ENCODE measurements at regions not wholly inside any gene's neighbourhood (a gene's known extent, or its start where the extent isn't known, plus 50 kb on each side); places are given as distances from the start of the nearest gene placed in this dataset.

- Histone ChIP-seq H3K27me3 (no peaks in the 10 kb centered on the region), H3K27ac (no peak overlapping the region), H3K4me1 (peaks cover under 1 to 16% of the 10 kb centered on the region in 2 donors), H3K36me3 (no peaks in the 10 kb centered on the region), H3K4me3 (replicated peaks in 1 of 3) (no peak overlapping the region), H3K9me3 (no peaks in the 10 kb centered on the region)
- intact Hi-C loops (cut with DNase I) = no loop called here
- DNase-seq = no peak
- WGBS, 2 donors = 79 to 80% methylated on average over 10 of the region's 10 CpGs
- TF ChIP-seq POLR2A (IDR thresholded peaks at IDR 0.05) (no peak), CTCF (IDR thresholded peaks at IDR 0.05) (no peak)
Measured at GRCh38 chr2:120592084-120592483, 143.6 kb upstream of the GLI2 start.

GRCh38 chr2:120593921-120594686, 141.6 kb upstream of the GLI2 start:
- H3K36me3 ChIP-seq = no peaks in the 10 kb centered on the region
- WGBS, 2 donors = 92 to 93% methylated on average over 9 of the region's 9 CpGs
- intact Hi-C loops (cut with DNase I) = no loop called here
- DNase-seq = no peak
- no peak overlapping the region for H3K4me3 ChIP-seq (replicated peaks in 1 of 3)
- H3K27me3 ChIP-seq = no peaks in the 10 kb centered on the region
- peaks cover 0 to 11% of the 10 kb centered on the region in 2 donors for H3K4me1 ChIP-seq
- H3K27ac ChIP-seq = no peak overlapping the region
- TF ChIP-seq CTCF (IDR thresholded peaks at IDR 0.05) (no peak), POLR2A (IDR thresholded peaks at IDR 0.05) (no peak)
- no peaks in the 10 kb centered on the region for H3K9me3 ChIP-seq

- Histone ChIP-seq H3K27ac (no peak overlapping the region), H3K4me3 (replicated peaks in 1 of 3) (no peak overlapping the region), H3K9me3 (no peaks in the 10 kb centered on the region), H3K4me1 (peaks cover 0 to 11% of the 10 kb centered on the region in 2 donors), H3K36me3 (no peaks in the 10 kb centered on the region), H3K27me3 (no peaks in the 10 kb centered on the region)
- 91 to 95% methylated on average over 8 of the region's 8 CpGs for WGBS, 2 donors
- TF ChIP-seq CTCF (IDR thresholded peaks at IDR 0.05) (no peak), POLR2A (IDR thresholded peaks at IDR 0.05) (no peak)
- DNase-seq = peak; percentile 18 to 26
- intact Hi-C loops (cut with DNase I) = no loop called here
Measured at GRCh38 chr2:120594856-120595685, 140.6 kb upstream of the GLI2 start.

- 84 to 90% methylated on average over 1 of the region's 1 CpG for WGBS, 2 donors
Measured at GRCh38 chr2:120595739-120596138, 139.9 kb upstream of the GLI2 start.

More at GRCh38 chr2:120595739-120596138, 139.9 kb upstream of the GLI2 start:
- H3K9me3 ChIP-seq = no peaks in the 10 kb centered on the region
- no peaks in the 10 kb centered on the region for H3K27me3 ChIP-seq
- H3K4me3 ChIP-seq (replicated peaks in 1 of 3) = no peak overlapping the region
- H3K4me1 ChIP-seq = peaks cover 0 to 11% of the 10 kb centered on the region in 2 donors
- no peaks in the 10 kb centered on the region for H3K36me3 ChIP-seq
- no peak for DNase-seq
- peak overlapping the region in 2 of 3 donors; percentile 21 to 66 for H3K27ac ChIP-seq
- intact Hi-C loops (cut with DNase I) = no loop called here
- no peak for TF ChIP-seq CTCF (IDR thresholded peaks at IDR 0.05)
- TF ChIP-seq POLR2A (IDR thresholded peaks at IDR 0.05) = no peak
